IMR-90 (cell line): ENCODE measurements at regions not wholly inside any gene's neighbourhood (a gene's known extent, or its start where the extent isn't known, plus 50 kb on each side); places are given as distances from the start of the nearest gene placed in this dataset.

Source experiments
- ATAC-seq: fragments of 200-7000 bp; cut with Tn5 transposase; 2 replicates; pipeline ENCODE4 v1.9.1; 2020; ENCODE audit warnings: low read depth, mild to moderate bottlenecking, moderate library complexity
- BruUV-seq: library from RNA; stranded (reverse); fragments of 400-500 nt; replicated peaks from 2 replicates; lab custom pipeline; 2021; lab: Mats Ljungman, UMichigan
- CTCF ChIA-PET: fragments of 300-600 bp; formaldehyde crosslinking; extraction: SDS; loops from one replicate; lab custom pipeline; 2021; ENCODE audit warnings: antibody characterized with exemption; lab: Yijun Ruan, JAX
- POLR2A ChIA-PET: fragments of 300-600 bp; sonication (Branson Sonifier 250); formaldehyde crosslinking; loops from one replicate; lab custom pipeline; 2022; ENCODE audit warnings: antibody characterized with exemption; ENCODE audit not compliant: unreplicated experiment; lab: Charles Lee
- DNase-seq: peaks from one replicate; pipeline ENCODE4 v3.0.0; 2013
- H2AFZ ChIP-seq: replicated peaks from 2 replicates; pipeline ENCODE3; 2013; ENCODE audit warnings: low read length, mild to moderate bottlenecking; ENCODE audit not compliant: poor library complexity
- H2AK5ac ChIP-seq: 2 replicates; pipeline ENCODE4 v1.6.1; 2013; ENCODE audit warnings: low read depth, low read length, inconsistent platforms
- H2AK9ac ChIP-seq: replicated peaks from 2 replicates; pipeline ENCODE3; 2013; ENCODE audit warnings: mild to moderate bottlenecking, low read depth, low read length, moderate library complexity; ENCODE audit not compliant: poor library complexity
- H2BK120ac ChIP-seq: 2 replicates; pipeline ENCODE4 v1.6.1; 2013; ENCODE audit warnings: low read depth, low read length, inconsistent platforms
- H2BK15ac ChIP-seq: 3 replicates; pipeline ENCODE4 v1.6.1; 2013; ENCODE audit warnings: low read depth, low read length, inconsistent platforms
- H2BK20ac ChIP-seq: 2 replicates; pipeline ENCODE4 v1.6.1; 2013; ENCODE audit warnings: low read depth, mild to moderate bottlenecking, inconsistent platforms, low read length, moderate library complexity
- H2BK5ac ChIP-seq: 2 replicates; pipeline ENCODE4 v1.6.1; 2013; ENCODE audit warnings: mild to moderate bottlenecking, low read depth, low read length, inconsistent platforms; ENCODE audit not compliant: poor library complexity, severe bottlenecking
- H3K14ac ChIP-seq: replicated peaks from 2 replicates; pipeline ENCODE4 v1.6.1; 2013; ENCODE audit warnings: low read depth, low read length, inconsistent platforms
- H3K18ac ChIP-seq: 2 replicates; pipeline ENCODE4 v1.6.1; 2013; ENCODE audit warnings: low read depth, low read length, control low read depth
- H3K23ac ChIP-seq: 2 replicates; pipeline ENCODE4 v1.6.1; 2013; ENCODE audit warnings: low read depth, low read length, inconsistent platforms
- H3K27ac ChIP-seq: 2 replicates; pipeline ENCODE4 v1.5.1; 2013; ENCODE audit warnings: mild to moderate bottlenecking, control low read depth, low read length; ENCODE audit not compliant: insufficient read depth
- H3K27me3 ChIP-seq: 2 replicates; pipeline ENCODE4 v1.6.1; 2013; ENCODE audit warnings: low read length; ENCODE audit not compliant: control insufficient read depth, insufficient read depth
- H3K36me3 ChIP-seq: 2 replicates; pipeline ENCODE4 v1.6.1; 2013; ENCODE audit warnings: low read length, mixed read lengths; ENCODE audit not compliant: control insufficient read depth, insufficient read depth
- H3K4ac ChIP-seq: 2 replicates; pipeline ENCODE4 v1.6.1; 2013; ENCODE audit warnings: low read depth, low read length, inconsistent platforms
- H3K4me1 ChIP-seq: 2 replicates; pipeline ENCODE4 v1.6.1; 2013; ENCODE audit warnings: low read length, mixed read lengths; ENCODE audit not compliant: control insufficient read depth, insufficient read depth
- H3K4me2 ChIP-seq: 2 replicates; pipeline ENCODE4 v1.6.1; 2013; ENCODE audit warnings: low read depth, mild to moderate bottlenecking, control low read depth, low read length, moderate library complexity
- H3K4me3 ChIP-seq: 2 replicates; pipeline ENCODE4 v1.5.1; 2013; ENCODE audit warnings: low read depth, mild to moderate bottlenecking, control low read depth, low read length, moderate library complexity; ENCODE audit not compliant: insufficient read depth
- H3K56ac ChIP-seq: 2 replicates; pipeline ENCODE4 v1.6.1; 2013; ENCODE audit warnings: low read length, inconsistent platforms; ENCODE audit not compliant: insufficient read depth; ENCODE audit errors: extremely low read depth
- H3K79me1 ChIP-seq, 2 experiments: 2 replicates each; pipeline ENCODE4 v1.6.1; 2013; ENCODE audit warnings: low read length in 2 of 2, inconsistent platforms in 1 of 2, low read depth in 1 of 2
- H3K9ac ChIP-seq: 2 replicates; pipeline ENCODE4 v1.6.1; 2013; ENCODE audit warnings: low read depth, low read length, control low read depth
- H3K9me1 ChIP-seq: 2 replicates; pipeline ENCODE4 v1.6.1; 2013; ENCODE audit warnings: low read length, inconsistent platforms; ENCODE audit not compliant: insufficient read depth
- H3K9me3 ChIP-seq: 2 replicates; pipeline ENCODE4 v1.6.1; 2013; ENCODE audit warnings: low read length; ENCODE audit not compliant: control insufficient read depth, insufficient read depth
- H4K20me1 ChIP-seq: 2 replicates; pipeline ENCODE4 v1.6.1; 2013; ENCODE audit warnings: low read length, inconsistent platforms; ENCODE audit not compliant: insufficient read depth
- H4K5ac ChIP-seq: 2 replicates; pipeline ENCODE4 v1.6.1; 2013; ENCODE audit warnings: mild to moderate bottlenecking, low read depth, low read length, control low read depth
- H4K8ac ChIP-seq, 2 experiments: 2 replicates each; pipeline ENCODE4 v1.6.1; 2013; ENCODE audit warnings: low read depth in 2 of 2, low read length in 2 of 2, control low read depth in 1 of 2, inconsistent platforms in 1 of 2
- H4K91ac ChIP-seq: 2 replicates; pipeline ENCODE4 v1.6.1; 2013; ENCODE audit warnings: low read depth, low read length, inconsistent platforms; ENCODE audit not compliant: insufficient read depth
- ELK1 ChIP-seq: fragments of 150-350 bp; IDR thresholded peaks from 2 replicates; pipeline ENCODE4 v1.6.1; 2016; ENCODE audit warnings: low read depth, mild to moderate bottlenecking, low read length, moderate library complexity, borderline replicate concordance
- RCOR1 ChIP-seq: IDR thresholded peaks from 2 replicates; pipeline ENCODE4 v1.6.1; 2012; ENCODE audit warnings: mild to moderate bottlenecking, low read length, improper control_type of control experiment; ENCODE audit not compliant: insufficient replicate concordance
- SMC3 ChIP-seq: fragments of 150-350 bp; IDR thresholded peaks from 2 replicates; pipeline ENCODE4 v1.6.1; 2016; ENCODE audit warnings: low read depth, mild to moderate bottlenecking, antibody characterized with exemption, low read length, moderate library complexity
- WGBS, 2 experiments: methylation state at CpG; one replicate each; pipeline versions ENCODE4 v1.1.5 to v1.1.7; 2013; ENCODE audit warnings: missing lambda C conversion rate in 2 of 2; ENCODE audit not compliant: insufficient read length in 1 of 2; ENCODE audit errors: extremely low coverage in 2 of 2; 5-methylcytosine and 5-hydroxymethylcytosine counted together
- dilution Hi-C: fragments of 300-500 bp; cut with HindIII; formaldehyde crosslinking; loops from one replicate; pipeline ENCODE4 v1.14.3; 2018; ENCODE audit warnings: low sequenced_read_pairs; ENCODE audit not compliant: unreplicated experiment
- in situ Hi-C: fragments of 300-500 bp; cut with MboI; formaldehyde crosslinking; loops from 3 replicates; pipeline ENCODE4 v1.14.3; 2019; ENCODE audit warnings: low sequenced_read_pairs, inconsistent platforms, mixed read lengths
- intact Hi-C: fragments of 100-400 bp; cut with micrococcal nuclease; formaldehyde crosslinking; loops from 2 replicates; pipeline ENCODE4 v1.10.0; 2022

GRCh38 chr11:134879931-134880330 lies 467.9 kb upstream of the B3GAT1 start:
- no TSS peak for BruUV-seq
- H3K4me2 ChIP-seq = no peak overlapping the region
- no peak overlapping the region for H2AFZ ChIP-seq
- in situ Hi-C loops (no loop called here), intact Hi-C loops (no loop called here), dilution Hi-C loops (no loop called here)
- no peak overlapping the region for H3K27ac ChIP-seq
- WGBS, 2 experiments = no CpG with 5 or more reads among the region's 3 CpGs
- CTCF ChIA-PET = no interaction called here
- no peak overlapping the region for H4K5ac ChIP-seq
- no peaks in the 10 kb centered on the region for H3K4me1 ChIP-seq
- no peaks in the 10 kb centered on the region for H3K27me3 ChIP-seq
- H3K9ac ChIP-seq = no peak overlapping the region
- H4K8ac ChIP-seq = no peak overlapping the region
- TF ChIP-seq SMC3 (no peak), ELK1 (no peak), RCOR1 (no peak)
- no peak overlapping the region for H2BK5ac ChIP-seq
- no peak overlapping the region for H3K56ac ChIP-seq
- H4K20me1 ChIP-seq = no peaks in the 10 kb centered on the region
- H3K9me1 ChIP-seq = no peaks in the 10 kb centered on the region
- POLR2A ChIA-PET = no interaction called here
- H3K79me1 ChIP-seq = no peaks in the 10 kb centered on the region
- no peak overlapping the region for H2BK15ac ChIP-seq
- H4K91ac ChIP-seq = no peak overlapping the region
- no peak overlapping the region for H2BK120ac ChIP-seq
- no peaks in the 10 kb centered on the region; the same call in 1 of the 2 replicates for H3K9me3 ChIP-seq
- no peaks in the 10 kb centered on the region for H3K36me3 ChIP-seq
- no peak overlapping the region for H3K14ac ChIP-seq
- DNase-seq (no peak), ATAC-seq (no peak)
- no peak overlapping the region for H2AK5ac ChIP-seq
- H3K4me3 ChIP-seq = no peak overlapping the region
- H3K18ac ChIP-seq = no peak overlapping the region
- H3K4ac ChIP-seq = no peak overlapping the region
- H3K23ac ChIP-seq = no peak overlapping the region
- H2BK20ac ChIP-seq = no peak overlapping the region
- no peak overlapping the region for H2AK9ac ChIP-seq
